ENCODE measurements at regions not wholly inside any gene's neighbourhood (a gene's known extent, or its start where the extent isn't known, plus 50 kb on each side); places are given as distances from the start of the nearest gene placed in this dataset.

- Histone ChIP-seq H3K27me3 (ENCODE audit: control insufficient read depth, low read length) (no peaks in the 10 kb centered on the region), H3F3A (ENCODE audit: control insufficient read depth, insufficient read depth) (no peaks in the 10 kb centered on the region), H3K79me2 (ENCODE audit: control insufficient read depth, low read length) (no peaks in the 10 kb centered on the region), H4K20me1 (ENCODE audit: control insufficient read depth, insufficient read depth, low read depth, low read length) (no peaks in the 10 kb centered on the region), H3K9me2 (replicated peaks; ENCODE audit: control insufficient read depth, low read length) (no peaks in the 10 kb centered on the region), H3K4me2 (ENCODE audit: low read length) (no peak overlapping the region), H3K27ac (ENCODE audit: low read depth, low read length) (no peak overlapping the region), H3K9me3 (ENCODE audit: control insufficient read depth, insufficient read depth, low read length) (no peaks in the 10 kb centered on the region), H3K36me3 (ENCODE audit: control insufficient read depth, low read length) (no peaks in the 10 kb centered on the region), H3K4me1 (ENCODE audit: control insufficient read depth, low read length) (no peaks in the 10 kb centered on the region), H3K4me3 (ENCODE audit: low read length) (no peak overlapping the region)
- TF ChIP-seq, protein P1, sequence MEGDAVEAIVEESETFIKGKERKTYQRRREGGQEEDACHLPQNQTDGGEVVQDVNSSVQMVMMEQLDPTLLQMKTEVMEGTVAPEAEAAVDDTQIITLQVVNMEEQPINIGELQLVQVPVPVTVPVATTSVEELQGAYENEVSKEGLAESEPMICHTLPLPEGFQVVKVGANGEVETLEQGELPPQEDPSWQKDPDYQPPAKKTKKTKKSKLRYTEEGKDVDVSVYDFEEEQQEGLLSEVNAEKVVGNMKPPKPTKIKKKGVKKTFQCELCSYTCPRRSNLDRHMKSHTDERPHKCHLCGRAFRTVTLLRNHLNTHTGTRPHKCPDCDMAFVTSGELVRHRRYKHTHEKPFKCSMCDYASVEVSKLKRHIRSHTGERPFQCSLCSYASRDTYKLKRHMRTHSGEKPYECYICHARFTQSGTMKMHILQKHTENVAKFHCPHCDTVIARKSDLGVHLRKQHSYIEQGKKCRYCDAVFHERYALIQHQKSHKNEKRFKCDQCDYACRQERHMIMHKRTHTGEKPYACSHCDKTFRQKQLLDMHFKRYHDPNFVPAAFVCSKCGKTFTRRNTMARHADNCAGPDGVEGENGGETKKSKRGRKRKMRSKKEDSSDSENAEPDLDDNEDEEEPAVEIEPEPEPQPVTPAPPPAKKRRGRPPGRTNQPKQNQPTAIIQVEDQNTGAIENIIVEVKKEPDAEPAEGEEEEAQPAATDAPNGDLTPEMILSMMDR (IDR thresholded peaks at IDR 0.05; ENCODE audit: low read depth, low read length, poor library complexity, severe bottlenecking), result no peak
- TF ChIP-seq EZH2phosphoT487 (IDR thresholded peaks at IDR 0.05; ENCODE audit: borderline replicate concordance, low read length), result no peak
These were observed 303.9 kb upstream of the DUSP10 start for GRCh38 chr1:222045786-222046185.

DNA sequence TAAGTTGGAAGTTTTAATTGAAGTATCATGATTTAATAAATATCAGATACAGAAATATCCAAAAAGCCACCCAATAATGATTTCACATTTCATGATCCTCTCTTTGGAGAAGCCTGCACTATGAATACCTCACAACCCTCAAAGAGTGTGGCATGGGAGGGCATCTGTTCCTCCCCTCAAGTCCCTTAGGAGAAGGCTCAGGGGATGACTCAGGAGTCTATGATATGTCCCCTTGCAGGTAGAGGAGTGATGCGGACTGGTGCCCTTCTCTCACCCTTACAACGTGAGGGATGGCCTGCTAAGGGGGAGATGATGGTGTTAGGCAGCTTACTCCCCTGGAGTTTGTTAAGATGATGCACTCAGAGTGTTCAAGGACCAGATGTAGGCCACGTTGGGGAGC, 303.3 kb upstream of the DUSP10 start:
- no peaks in the 10 kb centered on the region for H3K79me2 ChIP-seq (ENCODE audit: control insufficient read depth, low read length)
- H3K9me3 ChIP-seq (ENCODE audit: control insufficient read depth, insufficient read depth, low read length), result no peaks in the 10 kb centered on the region
- no peak overlapping the region for H3K4me3 ChIP-seq (ENCODE audit: low read length)
- H3F3A ChIP-seq (ENCODE audit: control insufficient read depth, insufficient read depth), result no peaks in the 10 kb centered on the region
- no peaks in the 10 kb centered on the region for H3K4me1 ChIP-seq (ENCODE audit: control insufficient read depth, low read length)
- TF ChIP-seq, protein P1 (IDR thresholded peaks at IDR 0.05; ENCODE audit: low read depth, low read length, poor library complexity, severe bottlenecking), result no peak
- no peak for TF ChIP-seq EZH2phosphoT487 (IDR thresholded peaks at IDR 0.05; ENCODE audit: borderline replicate concordance, low read length)
- no peaks in the 10 kb centered on the region for H3K36me3 ChIP-seq (ENCODE audit: control insufficient read depth, low read length)
- no peaks in the 10 kb centered on the region for H3K9me2 ChIP-seq (replicated peaks; ENCODE audit: control insufficient read depth, low read length)
- no peaks in the 10 kb centered on the region for H4K20me1 ChIP-seq (ENCODE audit: control insufficient read depth, insufficient read depth, low read depth, low read length)
- H3K27me3 ChIP-seq (ENCODE audit: control insufficient read depth, low read length), result no peaks in the 10 kb centered on the region
- no peak overlapping the region for H3K4me2 ChIP-seq (ENCODE audit: low read length)
- H3K27ac ChIP-seq (ENCODE audit: low read depth, low read length), result no peak overlapping the region

GRCh38 chr1:222043444-222044292, 301.8 kb upstream of the DUSP10 start:
- no peaks in the 10 kb centered on the region for H3K36me3 ChIP-seq (ENCODE audit: control insufficient read depth, low read length)
- no peak overlapping the region for H3K4me3 ChIP-seq (ENCODE audit: low read length)
- no peak overlapping the region for H3K4me2 ChIP-seq (ENCODE audit: low read length)
- no peaks in the 10 kb centered on the region for H3K4me1 ChIP-seq (ENCODE audit: control insufficient read depth, low read length)
- H3K27ac ChIP-seq (ENCODE audit: low read depth, low read length), result no peak overlapping the region
- H3F3A ChIP-seq (ENCODE audit: control insufficient read depth, insufficient read depth), result no peaks in the 10 kb centered on the region
- TF ChIP-seq, protein P1 (IDR thresholded peaks at IDR 0.05; ENCODE audit: low read depth, low read length, poor library complexity, severe bottlenecking), result no peak
- no peaks in the 10 kb centered on the region for H3K79me2 ChIP-seq (ENCODE audit: control insufficient read depth, low read length)
- no peaks in the 10 kb centered on the region for H3K9me2 ChIP-seq (replicated peaks; ENCODE audit: control insufficient read depth, low read length)
- H3K27me3 ChIP-seq (ENCODE audit: control insufficient read depth, low read length), result no peaks in the 10 kb centered on the region
- no peaks in the 10 kb centered on the region for H4K20me1 ChIP-seq (ENCODE audit: control insufficient read depth, insufficient read depth, low read depth, low read length)
- no peaks in the 10 kb centered on the region for H3K9me3 ChIP-seq (ENCODE audit: control insufficient read depth, insufficient read depth, low read length)
